ENCODE measurements at regions not wholly inside any gene's neighbourhood (a gene's known extent, or its start where the extent isn't known, plus 50 kb on each side); places are given as distances from the start of the nearest gene placed in this dataset.

- TF ChIP-seq CTCF (IDR thresholded peaks at IDR 0.05; ENCODE audit: low read depth, low read length, poor library complexity, severe bottlenecking) (no peak), EZH2phosphoT487 (IDR thresholded peaks at IDR 0.05; ENCODE audit: borderline replicate concordance, low read length) (no peak)
Observed at GRCh38 chr5:118597543-118597942, 390.8 kb downstream of the DTWD2 start.
